NCI-H2107 (cell line): ENCODE measurements at regions not wholly inside any gene's neighbourhood (a gene's known extent, or its start where the extent isn't known, plus 50 kb on each side); places are given as distances from the start of the nearest gene placed in this dataset.

Source experiments
- DNase-seq: peaks from one replicate; lab custom pipeline; 2025; lab: John Stamatoyannopoulos, UW

GRCh38 chr10:108421266-108421665 lies 1256.8 kb upstream of the SORCS1 start:
- DNase-seq, result no peak

- no peak for DNase-seq
Measured at GRCh38 chr10:108413954-108414353, 1249.4 kb upstream of the SORCS1 start.

- no peak for DNase-seq
Measured at GRCh38 chr10:108412323-108412722, 1247.8 kb upstream of the SORCS1 start.

- DNase-seq, result no peak
Measured at GRCh38 chr10:108411894-108412293, 1247.4 kb upstream of the SORCS1 start.

- no peak for DNase-seq
Measured at GRCh38 chr10:108411206-108411605, 1246.7 kb upstream of the SORCS1 start.

GRCh38 chr10:108410236-108410635 lies 1245.7 kb upstream of the SORCS1 start:
- no peak for DNase-seq

GRCh38 chr10:108409306-108409705 lies 1244.8 kb upstream of the SORCS1 start:
- DNase-seq, result no peak

- no peak for DNase-seq
Measured at GRCh38 chr10:108404155-108404554, 1239.6 kb upstream of the SORCS1 start.

- DNase-seq, result no peak
Measured at GRCh38 chr10:108399465-108399864, 1235.0 kb upstream of the SORCS1 start.

GRCh38 chr10:108393089-108393488 lies 1228.6 kb upstream of the SORCS1 start:
- no peak for DNase-seq

- no peak for DNase-seq
Measured at GRCh38 chr10:108392286-108392685, 1227.8 kb upstream of the SORCS1 start.

- DNase-seq, result no peak
Measured at GRCh38 chr10:108388706-108389105, 1224.2 kb upstream of the SORCS1 start.

GRCh38 chr10:108385963-108386362 lies 1221.5 kb upstream of the SORCS1 start:
- no peak for DNase-seq

GRCh38 chr10:108384378-108384777 lies 1219.9 kb upstream of the SORCS1 start:
- DNase-seq, result no peak

GRCh38 chr10:108378779-108379178 lies 1214.3 kb upstream of the SORCS1 start:
- DNase-seq, result no peak

GRCh38 chr10:108375691-108376090 lies 1211.2 kb upstream of the SORCS1 start:
- no peak for DNase-seq

GRCh38 chr10:108374991-108375390 lies 1210.5 kb upstream of the SORCS1 start:
- no peak for DNase-seq

GRCh38 chr10:108365541-108365940 lies 1201.0 kb upstream of the SORCS1 start:
- DNase-seq, result no peak

GRCh38 chr10:108363576-108363975 lies 1199.1 kb upstream of the SORCS1 start:
- no peak for DNase-seq

GRCh38 chr10:108362961-108363360 lies 1198.5 kb upstream of the SORCS1 start:
- no peak for DNase-seq

- DNase-seq, result no peak
Measured at GRCh38 chr10:108362296-108362695, 1197.8 kb upstream of the SORCS1 start.

- no peak for DNase-seq
Measured at GRCh38 chr10:108360187-108360586, 1195.7 kb upstream of the SORCS1 start.

- DNase-seq, result no peak
Measured at GRCh38 chr10:108358912-108359311, 1194.4 kb upstream of the SORCS1 start.

- DNase-seq, result no peak
Measured at GRCh38 chr10:108352771-108353170, 1188.3 kb upstream of the SORCS1 start.

- no peak for DNase-seq
Measured at GRCh38 chr10:108348215-108348614, 1183.7 kb upstream of the SORCS1 start.
